ENCODE measurements at regions not wholly inside any gene's neighbourhood (a gene's known extent, or its start where the extent isn't known, plus 50 kb on each side); places are given as distances from the start of the nearest gene placed in this dataset.

GRCh38 chr5:163385824-163386223 is 51.6 kb upstream of the CCNG1 start:
- CTCF ChIA-PET, result no interaction called here
- ATAC-seq (no peak), DNase-seq (ENCODE audit: low spot score) (no peak)
- no peaks in the 10 kb centered on the region for H3K27me3 Mint-ChIP-seq (ENCODE audit: low read depth)
- H3K4me3 Mint-ChIP-seq, result no peak overlapping the region
- no peak for TF ChIP-seq SMAD4 (CRISPR knock-in tag; IDR thresholded peaks at IDR 0.05)
- TF ChIP-seq ZNF121 (CRISPR knock-in tag; IDR thresholded peaks at IDR 0.05), result no peak
- no peak for TF ChIP-seq ZNF219 (CRISPR knock-in tag; IDR thresholded peaks at IDR 0.05; ENCODE audit: borderline replicate concordance)
- POLR2A ChIA-PET, result no interaction called here
- H3K27ac Mint-ChIP-seq, result no peak overlapping the region
- H3K4me1 Mint-ChIP-seq, result no peaks in the 10 kb centered on the region
- peaks cover 4% of the 10 kb centered on the region; the same call in 1 of the 2 replicates for H3K36me3 Mint-ChIP-seq
- peaks cover 8% of the 10 kb centered on the region for H3K9me3 Mint-ChIP-seq

GRCh38 chr5:163386352-163386751 is 51.0 kb upstream of the CCNG1 start:
- no peaks in the 10 kb centered on the region for H3K27me3 Mint-ChIP-seq (ENCODE audit: low read depth)
- ATAC-seq, result no peak
- DNase-seq (ENCODE audit: low spot score), result no peak
- POLR2A ChIA-PET, result no interaction called here
- H3K27ac Mint-ChIP-seq, result no peak overlapping the region
- H3K4me1 Mint-ChIP-seq, result no peaks in the 10 kb centered on the region
- H3K36me3 Mint-ChIP-seq, result peaks cover 7% of the 10 kb centered on the region
- no peak for TF ChIP-seq ATF3 (CRISPR knock-in tag; conservative IDR thresholded peaks at IDR 0.05)
- TF ChIP-seq ATF1 (CRISPR knock-in tag; IDR thresholded peaks at IDR 0.05), result no peak
- no peak for TF ChIP-seq USF1 (CRISPR knock-in tag; IDR thresholded peaks at IDR 0.05)
- TF ChIP-seq NFATC4 (CRISPR knock-in tag; IDR thresholded peaks at IDR 0.05), result no peak
- no peak overlapping the region for H3K4me3 Mint-ChIP-seq
- peaks cover 11% of the 10 kb centered on the region for H3K9me3 Mint-ChIP-seq
- CTCF ChIA-PET, result no interaction called here

GRCh38 chr5:163387589-163388343 is 49.6 kb upstream of the CCNG1 start:
- DNase-seq (ENCODE audit: low spot score) (no peak), ATAC-seq (no peak)
- Mint-ChIP-seq H3K4me3 (no peak overlapping the region), H3K27me3 (ENCODE audit: low read depth) (no peaks in the 10 kb centered on the region), H3K27ac (no peak overlapping the region), H3K4me1 (no peaks in the 10 kb centered on the region), H3K36me3 (peaks cover 7% of the 10 kb centered on the region), H3K9me3 (peaks cover 12% of the 10 kb centered on the region)
- POLR2A ChIA-PET, result interaction anchor here (0.5 kb wide), 1 partner anchor 472 kb away, joined by 4 read pairs; no protein-coding TSS in a partner anchor
- TF ChIP-seq ATF1 (CRISPR knock-in tag; IDR thresholded peaks at IDR 0.05), result no peak
- TF ChIP-seq PREB (CRISPR knock-in tag; IDR thresholded peaks at IDR 0.05; ENCODE audit: borderline replicate concordance), result no peak
- TF ChIP-seq CDX4 (CRISPR knock-in tag; IDR thresholded peaks at IDR 0.05; ENCODE audit: borderline replicate concordance), result no peak
- TF ChIP-seq NFE2L1 (CRISPR knock-in tag; IDR thresholded peaks at IDR 0.05), result no peak
- TF ChIP-seq CBFB (CRISPR knock-in tag; IDR thresholded peaks at IDR 0.05; ENCODE audit: low read depth), result no peak
- no peak for TF ChIP-seq ESRRA (CRISPR knock-in tag; IDR thresholded peaks at IDR 0.05; ENCODE audit: borderline replicate concordance)
- no peak for TF ChIP-seq KAT7 (CRISPR knock-in tag; IDR thresholded peaks at IDR 0.05; ENCODE audit: borderline replicate concordance)
- no peak for TF ChIP-seq HMGA2 (CRISPR knock-in tag; IDR thresholded peaks at IDR 0.05)
- no peak for TF ChIP-seq IRF2 (CRISPR knock-in tag; IDR thresholded peaks at IDR 0.05; ENCODE audit: borderline replicate concordance, low read depth)
- TF ChIP-seq TCF7 (CRISPR knock-in tag; IDR thresholded peaks at IDR 0.05; ENCODE audit: low read depth), result no peak
- TF ChIP-seq ZNF263 (CRISPR knock-in tag; IDR thresholded peaks at IDR 0.05; ENCODE audit: low read depth), result no peak
- TF ChIP-seq ZNF396 (CRISPR knock-in tag; IDR thresholded peaks at IDR 0.05; ENCODE audit: borderline replicate concordance), result no peak
- TF ChIP-seq STAT6 (CRISPR knock-in tag; conservative IDR thresholded peaks at IDR 0.05; ENCODE audit: low read depth), result no peak
- TF ChIP-seq TP53 (CRISPR knock-in tag; IDR thresholded peaks at IDR 0.05), result no peak
- no peak for TF ChIP-seq CREM (CRISPR knock-in tag; IDR thresholded peaks at IDR 0.05)
- no peak for TF ChIP-seq ARID4B (CRISPR knock-in tag; IDR thresholded peaks at IDR 0.05; ENCODE audit: borderline replicate concordance)
- CTCF ChIA-PET, result interaction anchor here (0.9 to 1.1 kb wide), 2 partner anchors 19 to 21 kb away, joined by 3 read pairs; no protein-coding TSS in a partner anchor

All from WTC11 (cell line).